Loucy (cell line): ENCODE measurements at regions not wholly inside any gene's neighbourhood (a gene's known extent, or its start where the extent isn't known, plus 50 kb on each side); places are given as distances from the start of the nearest gene placed in this dataset.

Experiments used
- H2AFZ ChIP-seq: fragments of 200-600 bp; sonication (generic); 2 replicates; pipeline ENCODE4 v1.6.0; 2016; ENCODE audit warnings: antibody characterized with exemption, mild to moderate bottlenecking, low read length, moderate library complexity
- H3F3A ChIP-seq: fragments of 200-600 bp; 2 replicates; pipeline ENCODE4 v1.6.0; 2016; ENCODE audit warnings: antibody characterized with exemption, low read depth, mild to moderate bottlenecking
- H3K27me3 ChIP-seq: fragments of 200-600 bp; sonication (generic); 2 replicates; pipeline ENCODE4 v1.6.1; 2014; ENCODE audit warnings: low read length, mild to moderate bottlenecking; ENCODE audit not compliant: insufficient read depth, poor library complexity, severe bottlenecking
- H3K36me3 ChIP-seq: fragments of 200-600 bp; sonication (generic); 2 replicates; pipeline ENCODE4 v1.6.1; 2016; ENCODE audit warnings: low read length; ENCODE audit not compliant: insufficient read depth
- H3K4me1 ChIP-seq: fragments of 200-600 bp; sonication (generic); 2 replicates; pipeline ENCODE4 v1.5.1; 2014; ENCODE audit warnings: low read length, mild to moderate bottlenecking; ENCODE audit not compliant: insufficient read depth, poor library complexity, severe bottlenecking
- H3K4me2 ChIP-seq: fragments of 200-600 bp; sonication (generic); 2 replicates; pipeline ENCODE4 v1.6.0; 2014; ENCODE audit warnings: antibody characterized with exemption, low read length, low read depth, mild to moderate bottlenecking; ENCODE audit not compliant: poor library complexity, severe bottlenecking
- H3K4me3 ChIP-seq: fragments of 200-600 bp; sonication (generic); 2 replicates; pipeline ENCODE4 v1.5.1; 2014; ENCODE audit warnings: low read length, mild to moderate bottlenecking, mixed read lengths; ENCODE audit not compliant: poor library complexity, severe bottlenecking
- H3K79me2 ChIP-seq: fragments of 200-600 bp; sonication (generic); 2 replicates; pipeline ENCODE4 v1.6.1; 2014; ENCODE audit warnings: low read length; ENCODE audit not compliant: insufficient read depth
- H3K9ac ChIP-seq: fragments of 200-600 bp; sonication (generic); 2 replicates; pipeline ENCODE4 v1.6.0; 2014; ENCODE audit warnings: mild to moderate bottlenecking, low read depth, low read length, moderate library complexity; ENCODE audit not compliant: poor library complexity, severe bottlenecking
- H3K9me2 ChIP-seq: fragments of 200-600 bp; sonication (generic); replicated peaks from 2 replicates; pipeline ENCODE4 v1.6.1; 2016; ENCODE audit warnings: low read depth, low read length, mixed read lengths
- H3K9me3 ChIP-seq: fragments of 200-600 bp; sonication (generic); 2 replicates; pipeline ENCODE4 v1.6.1; 2014; ENCODE audit warnings: mild to moderate bottlenecking, antibody characterized with exemption, low read length, low read depth; ENCODE audit not compliant: insufficient read depth
- H4K20me1 ChIP-seq: fragments of 200-600 bp; sonication (generic); 2 replicates; pipeline ENCODE4 v1.6.0; 2014; ENCODE audit warnings: antibody characterized with exemption, low read length, mild to moderate bottlenecking; ENCODE audit not compliant: insufficient read depth, poor library complexity, severe bottlenecking
- CTCF ChIP-seq: fragments of 200-600 bp; sonication (generic); conservative IDR thresholded peaks from 2 replicates; pipeline ENCODE4 v1.5.1; 2014; ENCODE audit warnings: mild to moderate bottlenecking, antibody characterized with exemption, low read length
- EZH2phosphoT487 ChIP-seq: fragments of 200-600 bp; IDR thresholded peaks from 2 replicates; pipeline ENCODE4 v1.6.1; 2018; ENCODE audit warnings: antibody characterized with exemption, mild to moderate bottlenecking, moderate library complexity, borderline replicate concordance

- Histone ChIP-seq H2AFZ (no peak overlapping the region), H3K27me3 (no peaks in the 10 kb centered on the region), H3K4me2 (no peak overlapping the region), H3K36me3 (no peaks in the 10 kb centered on the region), H3K4me3 (no peak overlapping the region), H3K9me3 (no peaks in the 10 kb centered on the region), H3K9me2 (no peaks in the 10 kb centered on the region), H3K4me1 (no peaks in the 10 kb centered on the region), H4K20me1 (no peaks in the 10 kb centered on the region), H3K79me2 (no peaks in the 10 kb centered on the region), H3F3A (no peaks in the 10 kb centered on the region), H3K9ac (no peak overlapping the region)
- no peak for TF ChIP-seq EZH2phosphoT487
- no peak for TF ChIP-seq CTCF
Measured at GRCh38 chr5:33079548-33079947, 361.2 kb upstream of the TARS1 start.

- Histone ChIP-seq H3K4me2 (no peak overlapping the region), H3K79me2 (no peaks in the 10 kb centered on the region), H3K27me3 (no peaks in the 10 kb centered on the region), H3F3A (no peaks in the 10 kb centered on the region), H3K36me3 (no peaks in the 10 kb centered on the region), H3K9me2 (no peaks in the 10 kb centered on the region), H3K9me3 (no peaks in the 10 kb centered on the region), H2AFZ (no peak overlapping the region), H3K9ac (no peak overlapping the region), H3K4me1 (no peaks in the 10 kb centered on the region), H4K20me1 (no peaks in the 10 kb centered on the region), H3K4me3 (no peak overlapping the region)
- TF ChIP-seq CTCF, result no peak
- no peak for TF ChIP-seq EZH2phosphoT487
Measured at GRCh38 chr5:33080287-33080686, 360.5 kb upstream of the TARS1 start.

- Histone ChIP-seq H3K27me3 (no peaks in the 10 kb centered on the region), H3K9ac (no peak overlapping the region), H4K20me1 (no peaks in the 10 kb centered on the region), H3K9me3 (no peaks in the 10 kb centered on the region), H3K79me2 (no peaks in the 10 kb centered on the region), H3K36me3 (no peaks in the 10 kb centered on the region), H3F3A (no peaks in the 10 kb centered on the region), H2AFZ (no peak overlapping the region), H3K4me2 (no peak overlapping the region), H3K4me3 (no peak overlapping the region), H3K9me2 (no peaks in the 10 kb centered on the region), H3K4me1 (no peaks in the 10 kb centered on the region)
- TF ChIP-seq CTCF (no peak), EZH2phosphoT487 (no peak)
Measured at GRCh38 chr5:33088176-33088575, 352.6 kb upstream of the TARS1 start.
